ENCODE measurements at regions not wholly inside any gene's neighbourhood (a gene's known extent, or its start where the extent isn't known, plus 50 kb on each side); places are given as distances from the start of the nearest gene placed in this dataset.

DNA sequence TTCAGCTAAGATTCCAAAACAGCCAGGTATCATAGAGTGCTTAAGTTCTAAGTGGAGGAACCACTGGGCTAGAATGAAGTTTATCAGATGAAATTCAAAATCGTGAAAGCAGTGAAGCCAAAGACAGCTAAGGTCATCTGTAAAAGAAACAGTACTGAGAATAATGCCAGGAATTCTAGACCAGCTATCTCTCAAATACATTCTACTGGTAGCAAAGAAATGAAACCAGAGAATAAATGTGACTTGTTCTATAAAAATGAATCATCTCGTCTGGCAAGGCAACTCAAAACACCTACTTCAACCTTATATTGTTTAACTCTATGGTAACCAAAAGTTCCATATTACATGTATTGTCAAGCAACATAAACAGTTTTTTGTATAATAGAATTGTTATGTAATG, 51.3 kb upstream of the RGMB start:
- no peak for DNase-seq

- peak in 6 of 58 donors; percentile 0 to 11 (median 5) for DNase-seq
Observed at GRCh38 chr5:98723061-98723460, 50.4 kb upstream of the RGMB start.
